B cell (primary cell): ENCODE measurements at regions not wholly inside any gene's neighbourhood (a gene's known extent, or its start where the extent isn't known, plus 50 kb on each side); places are given as distances from the start of the nearest gene placed in this dataset.

Experiments used
- EZH2 ChIP-seq: IDR thresholded peaks from 2 replicates; pipeline ENCODE4 v1.6.1; 2012; ENCODE audit warnings: borderline replicate concordance, low read depth, mild to moderate bottlenecking, moderate library complexity, low read length; ENCODE audit not compliant: insufficient read depth, poor library complexity, severe bottlenecking
- TF ChIP-seq, protein P1 (sequence below): fragments of 200-600 bp; IDR thresholded peaks from one replicate; pipeline ENCODE4 v1.8.0; 2022; ENCODE audit warnings: antibody characterized with exemption, mild to moderate bottlenecking

DNA sequence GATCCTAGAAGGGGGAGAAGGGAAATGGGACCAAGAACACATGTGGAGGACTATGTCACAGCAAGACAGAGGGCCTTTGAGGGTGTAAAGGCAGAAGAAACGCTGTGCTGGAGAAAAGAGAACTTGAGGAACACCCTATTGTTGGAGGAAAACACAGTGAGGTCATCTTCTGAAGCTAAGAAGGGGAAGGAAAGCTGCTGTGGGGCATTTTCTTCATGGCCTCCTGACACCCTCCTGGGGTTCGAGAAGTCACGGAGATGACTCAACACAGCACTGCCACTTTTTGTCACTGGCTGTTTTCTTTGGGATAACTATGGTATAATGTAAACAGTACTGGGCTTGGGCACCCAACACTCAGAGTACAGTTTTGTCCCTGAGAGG lies 492.6 kb upstream of the CADM1 start:
- TF ChIP-seq, protein P1, sequence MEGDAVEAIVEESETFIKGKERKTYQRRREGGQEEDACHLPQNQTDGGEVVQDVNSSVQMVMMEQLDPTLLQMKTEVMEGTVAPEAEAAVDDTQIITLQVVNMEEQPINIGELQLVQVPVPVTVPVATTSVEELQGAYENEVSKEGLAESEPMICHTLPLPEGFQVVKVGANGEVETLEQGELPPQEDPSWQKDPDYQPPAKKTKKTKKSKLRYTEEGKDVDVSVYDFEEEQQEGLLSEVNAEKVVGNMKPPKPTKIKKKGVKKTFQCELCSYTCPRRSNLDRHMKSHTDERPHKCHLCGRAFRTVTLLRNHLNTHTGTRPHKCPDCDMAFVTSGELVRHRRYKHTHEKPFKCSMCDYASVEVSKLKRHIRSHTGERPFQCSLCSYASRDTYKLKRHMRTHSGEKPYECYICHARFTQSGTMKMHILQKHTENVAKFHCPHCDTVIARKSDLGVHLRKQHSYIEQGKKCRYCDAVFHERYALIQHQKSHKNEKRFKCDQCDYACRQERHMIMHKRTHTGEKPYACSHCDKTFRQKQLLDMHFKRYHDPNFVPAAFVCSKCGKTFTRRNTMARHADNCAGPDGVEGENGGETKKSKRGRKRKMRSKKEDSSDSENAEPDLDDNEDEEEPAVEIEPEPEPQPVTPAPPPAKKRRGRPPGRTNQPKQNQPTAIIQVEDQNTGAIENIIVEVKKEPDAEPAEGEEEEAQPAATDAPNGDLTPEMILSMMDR = no peak
- no peak for TF ChIP-seq EZH2
